ENCODE measurements at regions not wholly inside any gene's neighbourhood (a gene's known extent, or its start where the extent isn't known, plus 50 kb on each side); places are given as distances from the start of the nearest gene placed in this dataset.

DNA sequence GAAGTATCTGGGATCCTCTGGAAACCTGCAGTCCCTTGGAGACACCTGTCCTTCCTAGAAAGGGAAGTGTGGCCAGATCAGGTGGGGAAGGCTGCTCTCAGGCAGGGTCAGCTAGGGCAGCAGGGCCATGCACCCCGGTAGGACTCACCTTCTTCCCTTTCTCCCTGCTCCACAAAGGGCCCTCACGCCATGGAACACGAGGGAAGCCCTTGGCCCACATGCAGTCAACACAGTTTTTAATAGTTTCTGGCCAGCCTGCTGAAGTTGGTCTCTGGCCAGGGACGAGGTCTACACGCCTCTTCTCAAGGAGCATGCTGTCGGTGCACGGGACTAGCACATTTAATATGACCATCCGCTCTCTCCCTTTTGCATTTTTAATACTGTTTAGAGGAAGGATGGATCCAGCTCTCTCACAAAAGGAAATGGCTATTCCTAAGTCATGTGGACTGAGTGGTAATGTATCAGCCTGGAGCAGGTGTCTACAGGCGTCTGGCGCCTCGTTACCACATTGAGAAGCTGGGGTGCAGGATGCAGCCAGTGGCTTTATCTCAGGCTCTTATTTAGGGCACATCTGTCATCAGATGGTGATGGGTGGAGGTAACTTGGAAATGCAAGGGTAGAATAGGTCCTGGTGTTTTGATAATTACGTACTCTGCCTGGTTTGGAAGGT lies 153.9 kb downstream of the KLF13 start:
- Histone ChIP-seq H3K27me3 (peaks cover 0 to 21% of the 10 kb centered on the region in 2 donors), H3K4me1 (no peaks in the 10 kb centered on the region), H3K36me3 (peaks cover 0 to 7% (median 0%) of the 10 kb centered on the region in 3 donors), H3K27ac (no peak overlapping the region), H3K4me3 (no peak overlapping the region), H3K9me3 (no peaks in the 10 kb centered on the region)
- TF ChIP-seq, protein P1, sequence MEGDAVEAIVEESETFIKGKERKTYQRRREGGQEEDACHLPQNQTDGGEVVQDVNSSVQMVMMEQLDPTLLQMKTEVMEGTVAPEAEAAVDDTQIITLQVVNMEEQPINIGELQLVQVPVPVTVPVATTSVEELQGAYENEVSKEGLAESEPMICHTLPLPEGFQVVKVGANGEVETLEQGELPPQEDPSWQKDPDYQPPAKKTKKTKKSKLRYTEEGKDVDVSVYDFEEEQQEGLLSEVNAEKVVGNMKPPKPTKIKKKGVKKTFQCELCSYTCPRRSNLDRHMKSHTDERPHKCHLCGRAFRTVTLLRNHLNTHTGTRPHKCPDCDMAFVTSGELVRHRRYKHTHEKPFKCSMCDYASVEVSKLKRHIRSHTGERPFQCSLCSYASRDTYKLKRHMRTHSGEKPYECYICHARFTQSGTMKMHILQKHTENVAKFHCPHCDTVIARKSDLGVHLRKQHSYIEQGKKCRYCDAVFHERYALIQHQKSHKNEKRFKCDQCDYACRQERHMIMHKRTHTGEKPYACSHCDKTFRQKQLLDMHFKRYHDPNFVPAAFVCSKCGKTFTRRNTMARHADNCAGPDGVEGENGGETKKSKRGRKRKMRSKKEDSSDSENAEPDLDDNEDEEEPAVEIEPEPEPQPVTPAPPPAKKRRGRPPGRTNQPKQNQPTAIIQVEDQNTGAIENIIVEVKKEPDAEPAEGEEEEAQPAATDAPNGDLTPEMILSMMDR (IDR thresholded peaks at IDR 0.05) = no peak
- TF ChIP-seq EP300 (IDR thresholded peaks at IDR 0.05) = no peak
- no peak for TF ChIP-seq POLR2A (IDR thresholded peaks at IDR 0.05)
- no peak for DNase-seq (ENCODE audit: low spot score in 2 of 2)
- WGBS, 2 donors = 74 to 80% methylated on average over 12 of the region's 12 CpGs

- no peaks in the 10 kb centered on the region for H3K4me1 ChIP-seq
- H3K27me3 ChIP-seq = peaks cover 0 to 21% of the 10 kb centered on the region in 2 donors
- DNase-seq (ENCODE audit: low spot score in 2 of 2) = no peak
- 89 to 93% methylated on average over 3 of the region's 3 CpGs for WGBS, 2 donors
- TF ChIP-seq, protein P1 (IDR thresholded peaks at IDR 0.05) = no peak
- no peak for TF ChIP-seq EP300 (IDR thresholded peaks at IDR 0.05)
- no peak for TF ChIP-seq POLR2A (IDR thresholded peaks at IDR 0.05)
- no peaks in the 10 kb centered on the region for H3K9me3 ChIP-seq
- H3K27ac ChIP-seq = no peak overlapping the region
- peaks cover 0 to 7% (median 0%) of the 10 kb centered on the region in 3 donors for H3K36me3 ChIP-seq
- H3K4me3 ChIP-seq = no peak overlapping the region
Measured at GRCh38 chr15:31481142-31481541, 154.5 kb downstream of the KLF13 start.

DNA sequence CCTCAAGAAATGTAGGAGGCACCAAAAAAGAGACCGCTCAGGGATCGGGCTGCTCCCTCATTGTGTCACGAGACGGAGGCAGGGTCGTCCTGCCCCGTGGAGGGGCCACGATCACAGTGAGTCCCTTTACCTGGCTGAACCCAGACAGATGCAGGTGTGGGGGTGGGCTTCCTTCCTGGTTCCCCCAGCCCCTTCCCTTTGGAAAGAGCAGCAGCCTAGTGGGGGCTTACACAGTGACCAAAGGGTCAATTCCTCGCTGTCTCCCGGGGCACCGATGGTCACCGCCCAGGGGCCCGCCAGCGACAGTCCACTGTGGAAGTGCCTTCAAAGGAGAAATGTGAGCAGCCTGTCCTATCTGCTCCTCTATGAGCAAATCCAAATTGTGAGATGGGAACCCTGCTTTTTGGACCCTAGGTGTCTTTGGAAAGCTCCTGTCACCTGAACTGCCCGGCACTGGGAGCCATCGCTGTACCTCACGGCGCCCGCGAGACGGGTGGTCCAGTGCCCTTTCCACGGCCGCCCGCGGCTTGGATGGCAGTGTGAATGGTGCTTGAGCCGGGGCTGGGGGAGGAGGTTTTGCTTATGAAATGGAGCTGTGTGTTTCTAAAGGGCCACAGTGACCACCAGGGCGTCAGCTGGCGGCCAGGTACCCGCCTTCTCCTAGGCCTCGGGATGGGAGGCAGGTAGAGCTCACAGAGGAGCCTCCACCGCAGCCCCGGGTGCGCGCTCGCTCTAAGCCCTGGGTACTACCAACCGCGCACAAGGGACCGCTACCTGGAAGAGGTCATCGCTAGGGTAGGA lies 155.7 kb downstream of the KLF13 start:
- TF ChIP-seq, protein P1 (IDR thresholded peaks at IDR 0.05) = no peak
- TF ChIP-seq POLR2A (IDR thresholded peaks at IDR 0.05) (no peak), EP300 (IDR thresholded peaks at IDR 0.05) (no peak)
- no peak overlapping the region for H3K27ac ChIP-seq
- 94% methylated on average over 38 of the region's 38 CpGs for WGBS, 2 donors
- no peak for DNase-seq (ENCODE audit: low spot score in 2 of 2)
- H3K9me3 ChIP-seq = no peaks in the 10 kb centered on the region
- peaks cover 0 to 7% (median 0%) of the 10 kb centered on the region in 3 donors for H3K36me3 ChIP-seq
- peaks cover 0 to 5% (median 0%) of the 10 kb centered on the region in 4 donors for H3K4me1 ChIP-seq
- peaks cover 0 to 21% of the 10 kb centered on the region in 2 donors for H3K27me3 ChIP-seq
- no peak overlapping the region for H3K4me3 ChIP-seq

GRCh38 chr15:31483053-31483985 lies 156.7 kb downstream of the KLF13 start:
- peak overlapping the region in 3 of 4 donors; percentile 5 to 43 (median 18) for H3K4me3 ChIP-seq
- peaks cover 0 to 15% (median 7%) of the 10 kb centered on the region in 4 donors for H3K4me1 ChIP-seq
- WGBS, 2 donors = 7 to 8% methylated on average over 72 to 81 of the region's 147 CpGs
- H3K36me3 ChIP-seq = peaks cover 0 to 7% (median 0%) of the 10 kb centered on the region in 3 donors
- no peak for DNase-seq (ENCODE audit: low spot score in 2 of 2)
- H3K9me3 ChIP-seq = no peaks in the 10 kb centered on the region
- peaks cover 0 to 21% of the 10 kb centered on the region in 2 donors for H3K27me3 ChIP-seq
- H3K27ac ChIP-seq = no peak overlapping the region
- TF ChIP-seq, protein P1 (IDR thresholded peaks at IDR 0.05) = no peak
- TF ChIP-seq POLR2A (IDR thresholded peaks at IDR 0.05) (no peak), EP300 (IDR thresholded peaks at IDR 0.05) (no peak)
